Esophagus squamous epithelium (tissue), 4 donors: ENCODE measurements at regions not wholly inside any gene's neighbourhood (a gene's known extent, or its start where the extent isn't known, plus 50 kb on each side); places are given as distances from the start of the nearest gene placed in this dataset.

Experiments
- POLR2A ChIP-seq, 4 donors: fragments of 450-650 bp; IDR thresholded peaks; one replicate each; pipeline ENCODE4 v1.6.1; 2017; ENCODE audit warnings: antibody characterized with exemption in 4 of 4, mild to moderate bottlenecking in 4 of 4, moderate library complexity in 3 of 4
- TF ChIP-seq, protein P1 (sequence below), 6 experiments: fragments of 450-650 bp in 4 of 6; fragments of 200-600 bp in 2 of 6; sonication (generic) in 2 of 6; IDR thresholded peaks; one replicate each; pipeline ENCODE4 v1.5.1; 2016 to 2019; ENCODE audit warnings: antibody characterized with exemption in 6 of 6, mild to moderate bottlenecking in 4 of 6, moderate library complexity in 4 of 6

DNA sequence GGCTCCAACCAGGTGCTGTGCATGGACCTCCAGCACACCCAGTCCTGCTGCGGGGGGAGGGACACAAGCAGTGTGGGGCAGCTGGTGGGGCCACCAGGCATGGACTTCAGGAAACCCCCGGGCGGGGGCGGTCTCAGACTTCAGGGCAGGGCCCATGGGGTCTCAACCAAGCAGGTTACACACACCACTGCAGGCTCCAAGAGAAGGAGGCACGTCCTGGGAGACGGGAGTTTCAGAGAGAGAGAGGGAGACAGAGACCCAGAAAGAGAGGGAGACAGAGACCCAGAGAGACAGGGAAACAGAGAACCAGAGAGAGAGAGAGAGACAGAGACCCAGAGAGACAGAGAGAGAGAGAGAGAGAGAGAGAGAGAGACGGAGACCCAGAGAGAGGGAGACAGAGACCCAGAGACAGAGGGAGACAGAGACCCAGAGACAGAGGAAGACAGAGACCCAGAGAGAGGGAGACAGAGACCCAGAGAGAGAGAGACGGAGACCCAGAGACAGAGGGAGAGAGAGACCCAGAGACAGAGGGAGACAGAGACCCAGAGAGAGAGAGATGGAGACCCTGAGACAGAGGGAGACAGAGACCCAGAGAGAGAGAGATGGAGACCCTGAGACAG is 128.9 kb downstream of the NCOR2 start:
- TF ChIP-seq, protein P1, sequence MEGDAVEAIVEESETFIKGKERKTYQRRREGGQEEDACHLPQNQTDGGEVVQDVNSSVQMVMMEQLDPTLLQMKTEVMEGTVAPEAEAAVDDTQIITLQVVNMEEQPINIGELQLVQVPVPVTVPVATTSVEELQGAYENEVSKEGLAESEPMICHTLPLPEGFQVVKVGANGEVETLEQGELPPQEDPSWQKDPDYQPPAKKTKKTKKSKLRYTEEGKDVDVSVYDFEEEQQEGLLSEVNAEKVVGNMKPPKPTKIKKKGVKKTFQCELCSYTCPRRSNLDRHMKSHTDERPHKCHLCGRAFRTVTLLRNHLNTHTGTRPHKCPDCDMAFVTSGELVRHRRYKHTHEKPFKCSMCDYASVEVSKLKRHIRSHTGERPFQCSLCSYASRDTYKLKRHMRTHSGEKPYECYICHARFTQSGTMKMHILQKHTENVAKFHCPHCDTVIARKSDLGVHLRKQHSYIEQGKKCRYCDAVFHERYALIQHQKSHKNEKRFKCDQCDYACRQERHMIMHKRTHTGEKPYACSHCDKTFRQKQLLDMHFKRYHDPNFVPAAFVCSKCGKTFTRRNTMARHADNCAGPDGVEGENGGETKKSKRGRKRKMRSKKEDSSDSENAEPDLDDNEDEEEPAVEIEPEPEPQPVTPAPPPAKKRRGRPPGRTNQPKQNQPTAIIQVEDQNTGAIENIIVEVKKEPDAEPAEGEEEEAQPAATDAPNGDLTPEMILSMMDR (IDR thresholded peaks at IDR 0.05), result no peak
- TF ChIP-seq POLR2A (IDR thresholded peaks at IDR 0.05), result no peak
